ENCODE measurements at regions not wholly inside any gene's neighbourhood (a gene's known extent, or its start where the extent isn't known, plus 50 kb on each side); places are given as distances from the start of the nearest gene placed in this dataset.
"Not testable (repeated sequence)": the region's sequence is repeated elsewhere in the genome, so short reads cannot be mapped to it uniquely, and the experiment has no call there.

- not testable (repeated sequence) for DNase-seq
Observed at GRCh38 chr3:194888062-194888461, 202.4 kb downstream of the FAM43A start.

- DNase-seq, result no peak
Observed at GRCh38 chr3:194888916-194889315, 203.2 kb downstream of the FAM43A start.

DNA sequence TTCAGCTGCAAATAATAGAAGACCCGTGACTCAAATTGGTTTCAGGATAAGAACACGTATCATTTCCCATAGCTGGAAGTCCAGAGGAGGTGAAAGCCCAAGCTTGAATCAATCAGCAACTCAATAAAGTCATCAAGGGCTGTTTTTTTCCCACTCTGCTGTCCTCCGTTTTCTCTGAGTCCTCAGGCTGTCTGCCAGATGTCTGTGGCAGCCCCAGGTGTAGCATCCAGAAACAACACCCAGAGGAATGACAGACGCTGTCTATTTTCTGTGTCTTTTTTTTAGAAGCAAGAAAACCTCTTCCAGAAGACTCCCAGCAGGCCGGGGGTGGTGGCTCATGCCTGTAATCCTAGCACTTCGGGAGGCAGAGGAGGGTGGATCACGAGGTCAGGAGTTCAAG lies 204.4 kb downstream of the FAM43A start:
- DNase-seq, result no peak

GRCh38 chr3:194893121-194893987 lies 207.7 kb downstream of the FAM43A start:
- DNase-seq, result no peak

- no peak for DNase-seq
Observed at GRCh38 chr3:194894538-194894937, 208.9 kb downstream of the FAM43A start.

GRCh38 chr3:194900854-194901522 lies 215.3 kb downstream of the FAM43A start:
- no peak for DNase-seq

GRCh38 chr3:194903447-194903846 lies 217.8 kb downstream of the FAM43A start:
- DNase-seq, result not testable (repeated sequence)

GRCh38 chr3:194904999-194905398 lies 219.3 kb downstream of the FAM43A start:
- not testable (repeated sequence) for DNase-seq

GRCh38 chr3:194905696-194906095 lies 220.0 kb downstream of the FAM43A start:
- DNase-seq, result no peak

DNA sequence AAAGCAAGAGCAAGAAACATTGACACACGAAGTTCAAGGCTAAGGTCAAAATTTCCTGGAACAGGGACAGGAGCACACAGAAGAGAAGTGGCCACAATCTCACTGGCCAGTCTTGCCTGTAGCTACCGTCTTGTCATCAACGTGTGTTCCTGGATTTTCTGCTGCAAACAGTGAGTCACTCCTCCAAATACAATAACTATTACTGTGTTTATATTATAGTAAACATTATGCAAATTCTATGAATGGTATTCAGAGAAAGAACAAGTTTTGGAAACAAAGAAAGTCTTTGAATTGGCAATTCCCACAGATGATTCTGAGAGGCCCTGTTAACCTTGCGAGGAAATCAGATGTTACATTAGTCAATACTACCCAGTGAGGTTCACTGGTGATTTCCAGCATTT lies 220.5 kb downstream of the FAM43A start:
- DNase-seq, result no peak

GRCh38 chr3:194906970-194907629 lies 221.4 kb downstream of the FAM43A start:
- DNase-seq, result no peak

GRCh38 chr3:194907811-194908210 lies 222.1 kb downstream of the FAM43A start:
- no peak for DNase-seq

- DNase-seq, result no peak
Observed at GRCh38 chr3:194908496-194908895, 222.8 kb downstream of the FAM43A start.

- DNase-seq, result no peak
Observed at GRCh38 chr3:194908972-194909371, 223.3 kb downstream of the FAM43A start.

DNA sequence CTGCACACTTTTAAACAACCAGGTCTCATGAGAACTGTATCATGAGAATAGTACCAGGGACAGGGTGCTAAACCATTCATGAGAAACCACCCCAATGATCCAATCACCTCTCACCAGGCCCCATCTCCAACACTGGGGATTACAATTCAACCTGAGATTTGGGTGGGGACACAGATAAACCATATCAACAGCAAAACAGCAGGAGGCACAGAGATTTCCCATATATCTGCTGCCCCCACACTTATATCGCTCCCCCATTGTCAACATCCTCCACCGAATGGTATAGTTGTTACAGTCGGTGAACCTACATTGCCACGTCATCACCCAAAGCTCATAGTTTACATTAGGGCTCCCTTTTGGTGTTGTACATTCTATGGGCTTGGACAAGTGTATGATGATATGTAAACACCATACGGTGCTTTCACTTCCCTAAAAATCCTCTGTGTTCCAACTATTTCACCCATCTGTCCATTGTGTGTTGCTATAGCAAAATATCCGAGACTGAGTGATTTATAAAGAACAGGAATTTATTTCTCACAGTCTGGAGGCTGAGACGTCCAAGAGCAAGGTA lies 224.8 kb downstream of the FAM43A start:
- DNase-seq, result no peak

DNA sequence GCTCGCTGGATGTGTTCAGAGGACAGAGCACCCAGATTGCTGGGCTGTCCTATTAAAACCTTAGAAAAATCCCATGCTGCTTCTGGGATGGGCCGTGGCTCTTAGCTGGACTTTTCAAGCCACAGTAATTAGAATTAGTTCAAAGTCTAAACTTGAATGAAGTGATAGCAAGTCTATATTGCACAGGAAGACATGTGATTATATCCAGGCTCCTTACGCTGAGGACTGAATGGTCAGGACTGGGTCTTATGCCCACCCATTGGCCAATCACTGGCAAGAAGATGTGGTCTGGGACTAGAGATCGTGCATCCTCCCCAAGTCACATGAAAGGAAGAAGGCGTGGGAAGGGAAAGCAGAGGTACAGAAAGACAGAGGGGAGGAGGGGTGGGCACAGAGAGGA lies 227.6 kb downstream of the FAM43A start:
- DNase-seq, result no peak

DNA sequence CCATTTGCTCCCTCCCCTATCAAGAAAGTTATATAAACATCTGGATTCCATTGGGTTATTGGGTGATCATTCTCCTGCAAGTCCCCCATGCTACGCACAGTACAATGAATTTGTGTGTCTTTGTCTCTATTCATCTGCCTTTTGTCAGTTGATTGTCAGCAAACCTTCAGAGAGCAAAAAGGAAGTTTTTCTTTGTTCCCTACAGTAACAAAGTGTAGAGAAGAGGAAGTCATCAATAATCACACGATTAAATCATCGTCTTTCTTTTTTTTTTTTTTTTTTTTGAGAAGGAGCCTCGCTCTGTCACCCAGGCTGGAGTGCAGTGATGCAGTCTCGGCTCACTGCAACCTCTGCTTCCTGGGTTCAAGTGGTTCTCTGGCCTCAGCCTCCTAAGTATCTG lies 239.2 kb downstream of the FAM43A start:
- not testable (repeated sequence) for DNase-seq

DNA sequence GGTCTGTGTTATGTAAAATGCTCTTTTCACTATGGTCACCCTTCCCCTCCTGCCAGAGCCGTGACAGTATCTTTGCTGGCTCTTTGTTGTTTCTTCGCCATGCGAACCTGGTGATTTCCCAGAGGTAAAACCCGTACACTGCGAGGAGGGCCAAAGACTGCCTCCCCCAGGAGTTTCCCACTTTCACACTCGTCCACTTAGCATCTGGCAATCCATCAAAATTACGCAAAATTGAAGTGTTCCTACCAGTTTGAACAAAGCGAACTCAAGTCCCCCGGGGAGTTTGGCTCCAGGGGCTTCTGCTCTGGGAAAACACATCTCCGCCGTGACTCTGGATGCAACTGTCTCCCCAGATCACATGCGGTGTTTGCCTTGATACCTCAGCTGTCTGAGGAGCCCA lies 239.9 kb downstream of the FAM43A start:
- no peak for DNase-seq

- no peak for DNase-seq
Observed at GRCh38 chr3:194928227-194928626, 242.5 kb downstream of the FAM43A start.

DNA sequence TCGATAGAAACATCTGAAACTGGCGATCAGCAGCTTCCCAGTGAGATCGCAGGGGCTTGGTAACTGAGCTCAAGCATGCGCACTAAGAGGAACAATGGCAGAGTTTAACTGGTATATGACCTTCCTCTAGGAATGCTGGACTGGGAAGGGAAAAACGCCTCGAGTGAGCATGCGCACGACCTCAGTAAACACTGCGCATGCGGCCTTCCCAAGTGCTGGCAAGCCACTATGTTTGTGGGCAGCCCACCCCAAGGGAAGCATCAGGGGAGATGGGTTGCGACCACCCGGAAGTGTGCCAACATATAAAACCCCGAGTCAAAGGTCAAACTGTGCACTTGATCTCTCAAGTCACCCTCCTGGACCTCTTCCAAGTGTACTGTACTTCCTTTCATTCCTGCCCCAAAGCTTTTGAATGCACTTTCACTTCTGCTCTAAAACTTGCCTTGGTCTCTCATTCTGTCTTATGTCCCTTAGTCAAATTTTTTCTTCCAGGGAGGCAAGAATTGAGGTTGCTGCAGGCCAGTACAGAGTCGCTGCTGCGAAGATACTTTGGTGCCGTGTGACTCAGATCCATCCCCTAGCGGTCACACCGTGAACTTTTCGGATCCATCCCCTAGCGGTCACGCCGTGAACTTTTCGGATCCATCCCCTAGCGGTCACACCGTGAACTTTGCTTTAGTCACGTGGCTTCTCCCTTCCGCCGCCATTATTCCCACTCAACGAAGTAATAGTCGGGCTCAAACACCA lies 243.3 kb downstream of the FAM43A start:
- no peak for DNase-seq

GRCh38 chr3:194929578-194929960 lies 243.9 kb downstream of the FAM43A start:
- no peak for DNase-seq

GRCh38 chr3:194930377-194931204 lies 244.9 kb downstream of the FAM43A start:
- no peak for DNase-seq

Data from activated CD4-positive, CD25-positive, alpha-beta regulatory T cell treated with anti-CD3 and anti-CD28 coated beads, Interleukin-2, amount 50 U/mL, for 72 hours (primary cell).